Right lobe of liver (tissue), 6 donors: ENCODE measurements at regions not wholly inside any gene's neighbourhood (a gene's known extent, or its start where the extent isn't known, plus 50 kb on each side); places are given as distances from the start of the nearest gene placed in this dataset.

Experiments
- ATAC-seq, 4 donors: fragments of 200-7000 bp; cut with Tn5 transposase; one replicate each; pipeline ENCODE4 v1.9.1; 2020; ENCODE audit warnings: mild to moderate bottlenecking in 4 of 4, moderate library complexity in 4 of 4
- DNase-seq, 3 donors: peaks; one replicate each; pipeline ENCODE4 v3.0.0-alpha.2; 2020
- H3K27ac ChIP-seq, 3 donors: fragments of 200-600 bp; one replicate each; pipeline ENCODE4 v1.8.0; 2022
- H3K27me3 ChIP-seq, 2 donors: fragments of 200-600 bp; one replicate each; pipeline ENCODE4 v1.8.0; 2022
- H3K36me3 ChIP-seq, 4 donors: fragments of 200-600 bp; sonication (generic) in 1 of 4; one replicate each; pipeline versions ENCODE4 v1.5.1 to v1.8.0; 2017 to 2022; ENCODE audit warnings: control low read depth in 1 of 4
- H3K4me1 ChIP-seq, 4 donors: fragments of 200-600 bp; sonication (generic) in 1 of 4; one replicate each; pipeline versions ENCODE4 v1.5.1 to v1.8.0; 2017 to 2022; ENCODE audit warnings: control low read depth in 1 of 4
- H3K4me3 ChIP-seq, 3 donors: fragments of 200-600 bp; one replicate each; pipeline ENCODE4 v1.8.0; 2022
- H3K9me3 ChIP-seq, 4 donors: fragments of 200-600 bp; sonication (generic) in 1 of 4; one replicate each; pipeline versions ENCODE4 v1.5.1 to v1.8.0; 2017 to 2022; ENCODE audit warnings: control low read depth in 1 of 4
- CTCF ChIP-seq, 4 donors: fragments of 200-600 bp in 3 of 4; fragments of 450-650 bp in 1 of 4; IDR thresholded peaks; one replicate each; pipeline versions ENCODE4 v1.5.1 to v1.8.0; 2016 to 2022; ENCODE audit warnings: antibody characterized with exemption in 4 of 4, mild to moderate bottlenecking in 2 of 4
- POLR2A ChIP-seq: fragments of 450-650 bp; IDR thresholded peaks from one replicate; pipeline ENCODE4 v1.6.1; 2017; ENCODE audit warnings: antibody characterized with exemption, mild to moderate bottlenecking
- WGBS: methylation state at CpG from one replicate; pipeline ENCODE4 v1.1.6; 2018; ENCODE audit warnings: low coverage, low lambda C conversion rate; ENCODE audit not compliant: insufficient coverage; ENCODE audit errors: missing lambda C conversion rate; 5-methylcytosine and 5-hydroxymethylcytosine counted together
- intact Hi-C, 2 donors: fragments of 100-400 bp; cut with DNase I; formaldehyde crosslinking; loops; one replicate each; pipeline versions ENCODE4 v1.11.2 to v1.14.1; 2022
- donor health status: DM: no; HTN: yes; CAD: no.
- donor health status: DM: no; HTN: no; CAD: no.
- donor health status: DM: no; HTN: no; CAD: no.
- donor health status: DM: no; HTN: yes; CAD: no.
- donor health status: DM: no; HTN: yes; CAD: no.

GRCh38 chr18:68409576-68409975 is 305.3 kb downstream of the TMX3 start:
- no peak overlapping the region for H3K4me3 ChIP-seq
- ATAC-seq (no peak), DNase-seq (no peak)

DNA sequence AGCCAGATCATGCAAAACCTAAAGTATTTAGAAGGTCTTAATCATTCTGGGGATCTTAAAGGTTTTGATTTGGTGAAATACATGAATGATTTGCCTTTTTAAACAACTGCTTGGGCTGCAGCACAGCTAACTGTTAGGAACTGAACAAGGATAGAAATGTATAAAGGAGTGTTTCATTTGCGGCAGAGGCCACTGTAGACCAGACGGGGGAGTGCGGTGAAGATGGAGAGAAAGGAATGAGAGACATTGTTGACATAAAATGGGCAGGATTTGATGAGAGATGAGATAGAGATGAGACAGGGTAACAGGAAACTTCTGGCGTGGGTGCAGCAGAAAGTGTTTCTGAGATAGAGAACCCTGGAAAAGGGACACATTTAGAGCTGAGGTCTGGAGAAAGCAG is 308.1 kb downstream of the TMX3 start:
- Histone ChIP-seq H3K27me3 (no peaks in the 10 kb centered on the region), H3K4me3 (no peak overlapping the region), H3K9me3 (no peaks in the 10 kb centered on the region), H3K36me3 (no peaks in the 10 kb centered on the region), H3K4me1 (no peaks in the 10 kb centered on the region), H3K27ac (no peak overlapping the region)
- DNase-seq (no peak), ATAC-seq (no peak)
- no peak for TF ChIP-seq CTCF (IDR thresholded peaks at IDR 0.05)
- intact Hi-C loops, result no loop called here
- 52% methylated on average over 4 of the region's 4 CpGs for WGBS

More at GRCh38 chr18:68409576-68409975, 305.3 kb downstream of the TMX3 start:
- WGBS, result 48% methylated on average over 2 of the region's 2 CpGs
- no peaks in the 10 kb centered on the region for H3K9me3 ChIP-seq
- intact Hi-C loops, result no loop called here
- H3K27me3 ChIP-seq, result no peaks in the 10 kb centered on the region
- TF ChIP-seq CTCF (IDR thresholded peaks at IDR 0.05), result no peak
- no peak for TF ChIP-seq POLR2A
- no peaks in the 10 kb centered on the region for H3K36me3 ChIP-seq
- H3K4me1 ChIP-seq, result no peaks in the 10 kb centered on the region
- no peak overlapping the region for H3K27ac ChIP-seq

- Histone ChIP-seq H3K27me3 (no peaks in the 10 kb centered on the region), H3K9me3 (no peaks in the 10 kb centered on the region), H3K4me1 (no peaks in the 10 kb centered on the region), H3K36me3 (no peaks in the 10 kb centered on the region), H3K4me3 (no peak overlapping the region), H3K27ac (no peak overlapping the region)
- TF ChIP-seq POLR2A (no peak), CTCF (IDR thresholded peaks at IDR 0.05) (no peak)
- no peak for DNase-seq
- 61% methylated on average over 2 of the region's 2 CpGs for WGBS
- no peak for ATAC-seq
- intact Hi-C loops, result no loop called here
Measured at GRCh38 chr18:68402784-68403183, 312.1 kb downstream of the TMX3 start.

DNA sequence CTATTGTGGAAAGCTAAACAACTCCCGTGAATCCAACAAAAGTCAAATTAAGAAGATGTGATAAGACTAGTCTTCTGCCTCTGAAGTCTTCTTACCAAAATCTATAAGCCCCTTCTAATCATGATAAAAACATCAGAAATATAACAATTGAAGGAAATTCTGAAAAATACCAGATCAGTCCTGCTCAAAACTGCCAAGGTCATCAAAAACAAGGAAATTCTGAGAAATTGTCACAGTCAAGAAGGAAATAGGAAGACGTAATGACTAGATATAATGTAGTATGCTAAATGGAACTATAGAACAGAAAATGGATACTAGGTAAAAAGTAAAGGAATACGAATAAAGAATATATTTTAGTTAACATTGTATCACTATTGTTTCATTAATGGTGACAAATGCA is 314.0 kb downstream of the TMX3 start:
- H3K9me3 ChIP-seq, result no peaks in the 10 kb centered on the region
- 47% methylated on average over 3 of the region's 3 CpGs for whole genome bisulfite sequencing
- H3K27me3 ChIP-seq, result no peaks in the 10 kb centered on the region
- no peaks in the 10 kb centered on the region for H3K36me3 ChIP-seq
- intact Hi-C loops, result no loop called here
- no peak for TF ChIP-seq CTCF (IDR thresholded peaks at IDR 0.05)
- H3K4me1 ChIP-seq, result no peaks in the 10 kb centered on the region
- H3K4me3 ChIP-seq, result no peak overlapping the region
- H3K27ac ChIP-seq, result no peak overlapping the region
- ATAC-seq, result no peak
- DNase-seq, result no peak

DNA sequence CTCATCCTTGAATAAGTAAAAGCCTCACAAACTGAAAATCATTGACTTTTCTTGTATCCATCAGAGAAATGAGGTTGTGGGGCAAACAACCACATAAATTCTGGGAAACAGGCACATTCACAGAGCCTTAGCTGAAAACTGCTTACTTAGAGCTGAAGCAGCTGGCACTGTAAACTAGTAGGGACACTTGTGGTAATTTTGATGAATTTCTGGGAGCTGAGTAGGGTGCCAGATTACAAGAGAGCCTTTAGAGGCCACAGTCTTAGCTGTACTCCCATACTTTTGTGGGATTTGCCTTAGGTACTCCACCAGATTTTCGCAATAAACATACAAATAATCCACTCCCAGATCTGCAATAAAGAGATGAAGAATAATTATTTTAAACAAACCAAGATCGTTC is 315.2 kb downstream of the TMX3 start:
- WGBS, result 39% methylated on average over 2 of the region's 2 CpGs
- DNase-seq, result no peak
- no peak overlapping the region for H3K4me3 ChIP-seq
- intact Hi-C loops, result no loop called here
- H3K27ac ChIP-seq, result no peak overlapping the region
- H3K9me3 ChIP-seq, result no peaks in the 10 kb centered on the region
- H3K27me3 ChIP-seq, result no peaks in the 10 kb centered on the region
- no peaks in the 10 kb centered on the region for H3K36me3 ChIP-seq
- ATAC-seq, result no peak
- H3K4me1 ChIP-seq, result no peaks in the 10 kb centered on the region
- no peak for TF ChIP-seq CTCF (IDR thresholded peaks at IDR 0.05)
- no peak for TF ChIP-seq POLR2A
